Choroid plexus epithelial cell (primary cell): ENCODE measurements at regions not wholly inside any gene's neighbourhood (a gene's known extent, or its start where the extent isn't known, plus 50 kb on each side); places are given as distances from the start of the nearest gene placed in this dataset.

Source experiments
- DNase-seq: peaks from one replicate; pipeline ENCODE4 v3.0.0-alpha.2; 2010; ENCODE audit warnings: low read depth
- H3K4me3 ChIP-seq: 2 replicates; pipeline ENCODE4 v1.5.1; 2011; ENCODE audit warnings: low read depth, mild to moderate bottlenecking, control low read depth, low read length, moderate library complexity
- TF ChIP-seq, protein P1 (sequence below): conservative IDR thresholded peaks from 2 replicates; pipeline ENCODE4 v1.5.1; 2011; ENCODE audit warnings: low read depth, mild to moderate bottlenecking, control low read depth, inconsistent platforms, low read length, moderate library complexity

GRCh38 chr5:68924481-68925145, 169.2 kb upstream of the SLC30A5 start:
- TF ChIP-seq, protein P1, sequence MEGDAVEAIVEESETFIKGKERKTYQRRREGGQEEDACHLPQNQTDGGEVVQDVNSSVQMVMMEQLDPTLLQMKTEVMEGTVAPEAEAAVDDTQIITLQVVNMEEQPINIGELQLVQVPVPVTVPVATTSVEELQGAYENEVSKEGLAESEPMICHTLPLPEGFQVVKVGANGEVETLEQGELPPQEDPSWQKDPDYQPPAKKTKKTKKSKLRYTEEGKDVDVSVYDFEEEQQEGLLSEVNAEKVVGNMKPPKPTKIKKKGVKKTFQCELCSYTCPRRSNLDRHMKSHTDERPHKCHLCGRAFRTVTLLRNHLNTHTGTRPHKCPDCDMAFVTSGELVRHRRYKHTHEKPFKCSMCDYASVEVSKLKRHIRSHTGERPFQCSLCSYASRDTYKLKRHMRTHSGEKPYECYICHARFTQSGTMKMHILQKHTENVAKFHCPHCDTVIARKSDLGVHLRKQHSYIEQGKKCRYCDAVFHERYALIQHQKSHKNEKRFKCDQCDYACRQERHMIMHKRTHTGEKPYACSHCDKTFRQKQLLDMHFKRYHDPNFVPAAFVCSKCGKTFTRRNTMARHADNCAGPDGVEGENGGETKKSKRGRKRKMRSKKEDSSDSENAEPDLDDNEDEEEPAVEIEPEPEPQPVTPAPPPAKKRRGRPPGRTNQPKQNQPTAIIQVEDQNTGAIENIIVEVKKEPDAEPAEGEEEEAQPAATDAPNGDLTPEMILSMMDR, result no peak
- DNase-seq, result peak; percentile 77
- H3K4me3 ChIP-seq, result no peak overlapping the region

- TF ChIP-seq, protein P1, result no peak
- DNase-seq, result no peak
- no peak overlapping the region for H3K4me3 ChIP-seq
These were observed 165.1 kb upstream of the SLC30A5 start for GRCh38 chr5:68928617-68929302.

- H3K4me3 ChIP-seq, result no peak overlapping the region
- DNase-seq, result no peak
- TF ChIP-seq, protein P1, result no peak
These were observed 163.7 kb upstream of the SLC30A5 start for GRCh38 chr5:68930139-68930538.

GRCh38 chr5:68932830-68933434, 160.9 kb upstream of the SLC30A5 start:
- TF ChIP-seq, protein P1, result no peak
- no peak overlapping the region for H3K4me3 ChIP-seq
- peak; percentile 9 for DNase-seq

DNA sequence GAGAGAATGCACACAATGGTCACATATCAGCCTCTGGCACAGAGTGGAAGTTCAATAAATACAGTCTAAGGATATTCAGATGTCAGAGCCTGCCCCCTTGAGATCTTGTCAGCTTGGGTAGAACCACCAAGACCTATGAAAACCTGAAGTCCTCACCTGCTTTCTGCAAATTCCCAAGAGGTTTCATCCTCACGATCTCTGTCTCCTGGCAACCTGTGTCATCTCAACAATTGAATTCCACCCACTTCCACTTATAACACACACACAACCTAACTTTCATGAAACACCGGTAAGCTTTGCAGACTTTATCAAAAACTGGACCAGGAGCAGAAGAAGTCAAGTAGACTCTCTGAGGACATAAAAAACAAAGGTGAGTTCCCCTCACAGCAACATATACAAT, 151.6 kb upstream of the SLC30A5 start:
- DNase-seq, result no peak
- TF ChIP-seq, protein P1, result no peak
- no peak overlapping the region for H3K4me3 ChIP-seq

DNA sequence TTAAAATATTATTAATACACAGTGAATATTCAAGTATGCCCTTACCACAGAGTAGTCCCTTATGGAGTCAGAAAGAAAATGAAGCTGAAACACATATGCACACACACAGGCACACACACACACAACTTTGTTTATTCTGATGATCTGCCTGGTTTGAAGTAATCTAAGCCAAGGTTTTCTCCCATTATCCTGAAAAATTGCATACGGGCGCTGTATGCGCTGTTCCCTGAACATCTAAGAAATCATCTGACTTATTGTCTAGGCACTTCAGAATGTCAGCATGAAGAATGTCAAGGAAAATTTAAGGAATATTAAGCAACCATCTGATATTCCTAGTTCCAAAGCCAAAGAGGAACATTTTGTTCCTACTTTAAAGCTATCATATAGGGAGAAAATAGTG, 147.1 kb upstream of the SLC30A5 start:
- H3K4me3 ChIP-seq, result no peak overlapping the region
- TF ChIP-seq, protein P1, result no peak

More for the DNA sequence above, 147.1 kb upstream of the SLC30A5 start:
- DNase-seq, result no peak
